GM12892 (cell line): ENCODE measurements at regions not wholly inside any gene's neighbourhood (a gene's known extent, or its start where the extent isn't known, plus 50 kb on each side); places are given as distances from the start of the nearest gene placed in this dataset.

Experiments used
- POLR2A ChIP-seq: IDR thresholded peaks from 2 replicates; pipeline ENCODE4 v1.6.1; 2011; ENCODE audit warnings: low read depth, low read length, control low read depth
- TAF1 ChIP-seq: IDR thresholded peaks from 2 replicates; pipeline ENCODE4 v1.6.1; 2011; ENCODE audit warnings: low read depth, mild to moderate bottlenecking, control low read depth, low read length, borderline replicate concordance

DNA sequence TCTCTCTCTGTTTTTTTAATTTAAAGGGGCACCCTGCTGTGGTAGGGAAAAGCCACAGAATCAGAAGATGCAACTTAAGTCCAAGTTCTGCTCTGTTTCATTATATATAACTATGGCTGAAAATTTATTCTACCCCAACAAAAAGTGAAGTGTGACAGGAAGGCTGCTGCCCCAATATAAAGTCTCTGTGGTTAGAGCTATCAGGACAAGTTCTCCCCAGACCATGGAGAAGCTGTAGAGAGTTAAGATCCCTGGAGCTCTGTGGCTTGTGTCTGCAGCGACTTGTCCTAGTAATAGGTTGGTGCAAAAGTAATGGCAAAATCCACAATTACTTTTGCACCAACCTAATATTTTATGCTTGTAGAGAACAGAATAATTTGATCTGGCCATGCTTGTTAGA is 250.9 kb downstream of the PSAT1 start:
- TF ChIP-seq POLR2A (no peak), TAF1 (no peak)
